H1 (cell line): ENCODE measurements at regions not wholly inside any gene's neighbourhood (a gene's known extent, or its start where the extent isn't known, plus 50 kb on each side); places are given as distances from the start of the nearest gene placed in this dataset.

Experiments
- EP300 ChIP-seq, 2 experiments: IDR thresholded peaks; 1 replicate in 1 of 2; 2 replicates in 1 of 2; pipeline ENCODE4 v1.6.1; 2011 to 2012; ENCODE audit warnings: low read depth in 2 of 2, low read length in 2 of 2, mild to moderate bottlenecking in 2 of 2, borderline replicate concordance in 1 of 2, inconsistent platforms in 1 of 2, moderate library complexity in 1 of 2
- GABPA ChIP-seq: IDR thresholded peaks from 2 replicates; pipeline ENCODE4 v1.6.1; 2011; ENCODE audit warnings: mild to moderate bottlenecking, low read length, moderate library complexity, borderline replicate concordance; ENCODE audit not compliant: insufficient read depth
- HDAC6 ChIP-seq: IDR thresholded peaks from one replicate; pipeline ENCODE4 v1.7.1; 2012; ENCODE audit warnings: low read depth, mild to moderate bottlenecking, inconsistent platforms, low read length, moderate library complexity
- POU5F1 ChIP-seq: IDR thresholded peaks from 2 replicates; pipeline ENCODE4 v1.6.1; 2011; ENCODE audit warnings: low read depth, mild to moderate bottlenecking, low read length, moderate library complexity
- SIX5 ChIP-seq: IDR thresholded peaks from 2 replicates; pipeline ENCODE4 v1.6.1; 2011; ENCODE audit warnings: mild to moderate bottlenecking, low read depth, low read length
- TAF1 ChIP-seq: IDR thresholded peaks from 2 replicates; pipeline ENCODE4 v1.6.1; 2011; ENCODE audit warnings: mild to moderate bottlenecking, low read depth, low read length
- TBP ChIP-seq: IDR thresholded peaks from 2 replicates; pipeline ENCODE4 v1.6.1; 2011; ENCODE audit warnings: low read depth, low read length, improper control_type of control experiment
- TF ChIP-seq, protein P1 (sequence below): fragments of 300-600 bp; sonication (generic); IDR thresholded peaks from 2 replicates; pipeline ENCODE4 v1.7.1; 2012; ENCODE audit warnings: low read length, moderate library complexity, mild to moderate bottlenecking, inconsistent platforms; ENCODE audit not compliant: insufficient replicate concordance
- TF ChIP-seq, protein P2 (sequence below): IDR thresholded peaks from 2 replicates; pipeline ENCODE4 v1.6.1; 2012; ENCODE audit warnings: low read length, inconsistent platforms
- TF ChIP-seq, protein P3 (sequence below): IDR thresholded peaks from 2 replicates; pipeline ENCODE4 v1.6.1; 2011; ENCODE audit warnings: low read depth, mild to moderate bottlenecking, low read length; ENCODE audit not compliant: insufficient read depth

DNA sequence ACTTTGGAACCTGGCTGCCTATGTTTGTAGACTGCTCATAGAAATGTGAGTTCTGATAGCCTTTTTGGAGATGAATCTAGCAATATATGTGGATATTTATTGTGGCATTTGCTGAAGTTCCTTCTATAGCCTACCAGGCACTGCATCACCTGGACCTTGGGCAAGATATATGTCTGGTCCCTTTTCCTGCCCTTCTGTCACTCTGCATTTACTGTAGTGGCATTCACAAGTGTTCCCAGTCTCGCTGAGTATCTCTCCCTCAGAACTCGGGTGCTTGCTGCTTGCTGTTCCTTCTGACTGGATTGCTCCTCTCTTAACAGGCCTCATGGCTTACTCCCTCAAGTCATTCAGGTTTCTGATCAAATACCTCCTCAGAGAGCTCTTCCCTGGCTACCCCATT, 145.0 kb downstream of the UBE2E3 start (continued):
- TF ChIP-seq, protein P1, sequence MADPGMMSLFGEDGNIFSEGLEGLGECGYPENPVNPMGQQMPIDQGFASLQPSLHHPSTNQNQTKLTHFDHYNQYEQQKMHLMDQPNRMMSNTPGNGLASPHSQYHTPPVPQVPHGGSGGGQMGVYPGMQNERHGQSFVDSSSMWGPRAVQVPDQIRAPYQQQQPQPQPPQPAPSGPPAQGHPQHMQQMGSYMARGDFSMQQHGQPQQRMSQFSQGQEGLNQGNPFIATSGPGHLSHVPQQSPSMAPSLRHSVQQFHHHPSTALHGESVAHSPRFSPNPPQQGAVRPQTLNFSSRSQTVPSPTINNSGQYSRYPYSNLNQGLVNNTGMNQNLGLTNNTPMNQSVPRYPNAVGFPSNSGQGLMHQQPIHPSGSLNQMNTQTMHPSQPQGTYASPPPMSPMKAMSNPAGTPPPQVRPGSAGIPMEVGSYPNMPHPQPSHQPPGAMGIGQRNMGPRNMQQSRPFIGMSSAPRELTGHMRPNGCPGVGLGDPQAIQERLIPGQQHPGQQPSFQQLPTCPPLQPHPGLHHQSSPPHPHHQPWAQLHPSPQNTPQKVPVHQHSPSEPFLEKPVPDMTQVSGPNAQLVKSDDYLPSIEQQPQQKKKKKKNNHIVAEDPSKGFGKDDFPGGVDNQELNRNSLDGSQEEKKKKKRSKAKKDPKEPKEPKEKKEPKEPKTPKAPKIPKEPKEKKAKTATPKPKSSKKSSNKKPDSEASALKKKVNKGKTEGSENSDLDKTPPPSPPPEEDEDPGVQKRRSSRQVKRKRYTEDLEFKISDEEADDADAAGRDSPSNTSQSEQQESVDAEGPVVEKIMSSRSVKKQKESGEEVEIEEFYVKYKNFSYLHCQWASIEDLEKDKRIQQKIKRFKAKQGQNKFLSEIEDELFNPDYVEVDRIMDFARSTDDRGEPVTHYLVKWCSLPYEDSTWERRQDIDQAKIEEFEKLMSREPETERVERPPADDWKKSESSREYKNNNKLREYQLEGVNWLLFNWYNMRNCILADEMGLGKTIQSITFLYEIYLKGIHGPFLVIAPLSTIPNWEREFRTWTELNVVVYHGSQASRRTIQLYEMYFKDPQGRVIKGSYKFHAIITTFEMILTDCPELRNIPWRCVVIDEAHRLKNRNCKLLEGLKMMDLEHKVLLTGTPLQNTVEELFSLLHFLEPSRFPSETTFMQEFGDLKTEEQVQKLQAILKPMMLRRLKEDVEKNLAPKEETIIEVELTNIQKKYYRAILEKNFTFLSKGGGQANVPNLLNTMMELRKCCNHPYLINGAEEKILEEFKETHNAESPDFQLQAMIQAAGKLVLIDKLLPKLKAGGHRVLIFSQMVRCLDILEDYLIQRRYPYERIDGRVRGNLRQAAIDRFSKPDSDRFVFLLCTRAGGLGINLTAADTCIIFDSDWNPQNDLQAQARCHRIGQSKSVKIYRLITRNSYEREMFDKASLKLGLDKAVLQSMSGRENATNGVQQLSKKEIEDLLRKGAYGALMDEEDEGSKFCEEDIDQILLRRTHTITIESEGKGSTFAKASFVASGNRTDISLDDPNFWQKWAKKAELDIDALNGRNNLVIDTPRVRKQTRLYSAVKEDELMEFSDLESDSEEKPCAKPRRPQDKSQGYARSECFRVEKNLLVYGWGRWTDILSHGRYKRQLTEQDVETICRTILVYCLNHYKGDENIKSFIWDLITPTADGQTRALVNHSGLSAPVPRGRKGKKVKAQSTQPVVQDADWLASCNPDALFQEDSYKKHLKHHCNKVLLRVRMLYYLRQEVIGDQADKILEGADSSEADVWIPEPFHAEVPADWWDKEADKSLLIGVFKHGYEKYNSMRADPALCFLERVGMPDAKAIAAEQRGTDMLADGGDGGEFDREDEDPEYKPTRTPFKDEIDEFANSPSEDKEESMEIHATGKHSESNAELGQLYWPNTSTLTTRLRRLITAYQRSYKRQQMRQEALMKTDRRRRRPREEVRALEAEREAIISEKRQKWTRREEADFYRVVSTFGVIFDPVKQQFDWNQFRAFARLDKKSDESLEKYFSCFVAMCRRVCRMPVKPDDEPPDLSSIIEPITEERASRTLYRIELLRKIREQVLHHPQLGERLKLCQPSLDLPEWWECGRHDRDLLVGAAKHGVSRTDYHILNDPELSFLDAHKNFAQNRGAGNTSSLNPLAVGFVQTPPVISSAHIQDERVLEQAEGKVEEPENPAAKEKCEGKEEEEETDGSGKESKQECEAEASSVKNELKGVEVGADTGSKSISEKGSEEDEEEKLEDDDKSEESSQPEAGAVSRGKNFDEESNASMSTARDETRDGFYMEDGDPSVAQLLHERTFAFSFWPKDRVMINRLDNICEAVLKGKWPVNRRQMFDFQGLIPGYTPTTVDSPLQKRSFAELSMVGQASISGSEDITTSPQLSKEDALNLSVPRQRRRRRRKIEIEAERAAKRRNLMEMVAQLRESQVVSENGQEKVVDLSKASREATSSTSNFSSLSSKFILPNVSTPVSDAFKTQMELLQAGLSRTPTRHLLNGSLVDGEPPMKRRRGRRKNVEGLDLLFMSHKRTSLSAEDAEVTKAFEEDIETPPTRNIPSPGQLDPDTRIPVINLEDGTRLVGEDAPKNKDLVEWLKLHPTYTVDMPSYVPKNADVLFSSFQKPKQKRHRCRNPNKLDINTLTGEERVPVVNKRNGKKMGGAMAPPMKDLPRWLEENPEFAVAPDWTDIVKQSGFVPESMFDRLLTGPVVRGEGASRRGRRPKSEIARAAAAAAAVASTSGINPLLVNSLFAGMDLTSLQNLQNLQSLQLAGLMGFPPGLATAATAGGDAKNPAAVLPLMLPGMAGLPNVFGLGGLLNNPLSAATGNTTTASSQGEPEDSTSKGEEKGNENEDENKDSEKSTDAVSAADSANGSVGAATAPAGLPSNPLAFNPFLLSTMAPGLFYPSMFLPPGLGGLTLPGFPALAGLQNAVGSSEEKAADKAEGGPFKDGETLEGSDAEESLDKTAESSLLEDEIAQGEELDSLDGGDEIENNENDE, result no peak
- no peak for TF ChIP-seq TAF1
- no peak for TF ChIP-seq SIX5
- no peak for TF ChIP-seq HDAC6
- no peak for TF ChIP-seq EP300 (IDR thresholded peaks at IDR 0.05; ENCODE audit: borderline replicate concordance in 1 of 2, low read depth in 2 of 2, low read length in 2 of 2)
- TF ChIP-seq, protein P2, sequence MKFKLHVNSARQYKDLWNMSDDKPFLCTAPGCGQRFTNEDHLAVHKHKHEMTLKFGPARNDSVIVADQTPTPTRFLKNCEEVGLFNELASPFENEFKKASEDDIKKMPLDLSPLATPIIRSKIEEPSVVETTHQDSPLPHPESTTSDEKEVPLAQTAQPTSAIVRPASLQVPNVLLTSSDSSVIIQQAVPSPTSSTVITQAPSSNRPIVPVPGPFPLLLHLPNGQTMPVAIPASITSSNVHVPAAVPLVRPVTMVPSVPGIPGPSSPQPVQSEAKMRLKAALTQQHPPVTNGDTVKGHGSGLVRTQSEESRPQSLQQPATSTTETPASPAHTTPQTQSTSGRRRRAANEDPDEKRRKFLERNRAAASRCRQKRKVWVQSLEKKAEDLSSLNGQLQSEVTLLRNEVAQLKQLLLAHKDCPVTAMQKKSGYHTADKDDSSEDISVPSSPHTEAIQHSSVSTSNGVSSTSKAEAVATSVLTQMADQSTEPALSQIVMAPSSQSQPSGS, result no peak
- no peak for TF ChIP-seq POU5F1
- no peak for TF ChIP-seq GABPA
- TF ChIP-seq, protein P3, sequence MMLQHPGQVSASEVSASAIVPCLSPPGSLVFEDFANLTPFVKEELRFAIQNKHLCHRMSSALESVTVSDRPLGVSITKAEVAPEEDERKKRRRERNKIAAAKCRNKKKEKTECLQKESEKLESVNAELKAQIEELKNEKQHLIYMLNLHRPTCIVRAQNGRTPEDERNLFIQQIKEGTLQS, result no peak
- TF ChIP-seq TBP, result no peak
